Hepatocyte (in vitro differentiated cells): ENCODE measurements at regions not wholly inside any gene's neighbourhood (a gene's known extent, or its start where the extent isn't known, plus 50 kb on each side); places are given as distances from the start of the nearest gene placed in this dataset.

Experiments used
- CTCF ChIP-seq: fragments of 200-600 bp; sonication (generic); IDR thresholded peaks from 2 replicates; pipeline ENCODE4 v1.5.1; 2016; ENCODE audit warnings: antibody characterized with exemption, mild to moderate bottlenecking; ENCODE audit not compliant: poor library complexity
- EZH2 ChIP-seq: fragments of 200-600 bp; sonication (generic); IDR thresholded peaks from 2 replicates; pipeline ENCODE4 v1.6.1; 2016; ENCODE audit warnings: antibody characterized with exemption, mild to moderate bottlenecking, borderline replicate concordance

- TF ChIP-seq EZH2 = no peak
- no peak for TF ChIP-seq CTCF
Observed at GRCh38 chr7:115793958-115794702, 236.4 kb downstream of the TFEC start.
